CD4-positive, alpha-beta T cell (primary cell): ENCODE measurements at regions not wholly inside any gene's neighbourhood (a gene's known extent, or its start where the extent isn't known, plus 50 kb on each side); places are given as distances from the start of the nearest gene placed in this dataset.

Experiments used
- ATAC-seq: fragments of 200-7000 bp; cut with Tn5 transposase; one replicate; pipeline ENCODE4 v1.10.0; 2022; ENCODE audit warnings: mild to moderate bottlenecking; ENCODE audit not compliant: poor library complexity
- CTCF ChIA-PET: fragments of 350-600 bp; sonication (Branson Sonifier 250); formaldehyde crosslinking; loops from one replicate; lab custom pipeline; 2021; ENCODE audit warnings: antibody characterized with exemption, inconsistent platforms; lab: Charles Lee
- POLR2A ChIA-PET: fragments of 350-600 bp; sonication (Branson Sonifier 250); formaldehyde crosslinking; loops from one replicate; lab custom pipeline; 2021; ENCODE audit warnings: antibody characterized with exemption, inconsistent platforms; lab: Charles Lee
- DNase-seq, 14 experiments: peaks; one replicate each; pipeline ENCODE4 v3.0.0-alpha.2; 2013 to 2020; ENCODE audit warnings: mixed read lengths in 2 of 14
- H3K27ac ChIP-seq, 2 donors: one replicate each; pipeline versions ENCODE4 v1.5.1 to v1.7.0; 2013; ENCODE audit warnings: low read length in 2 of 2, low read depth in 1 of 2, mild to moderate bottlenecking in 1 of 2
- H3K27me3 ChIP-seq, 2 experiments: 1 replicate in 1 of 2; 2 replicates in 1 of 2; pipeline versions ENCODE4 v1.6.1 to v1.7.0; 2013; ENCODE audit warnings: low read length in 2 of 2, control low read depth in 1 of 2, mild to moderate bottlenecking in 1 of 2, moderate library complexity in 1 of 2; ENCODE audit not compliant: insufficient read depth in 2 of 2, control insufficient read depth in 1 of 2
- H3K36me3 ChIP-seq: one replicate; pipeline ENCODE4 v1.6.1; 2013; ENCODE audit warnings: low read length, control low read depth; ENCODE audit not compliant: insufficient read depth
- H3K4me1 ChIP-seq: one replicate; pipeline ENCODE4 v1.6.1; 2013; ENCODE audit warnings: low read length, control low read depth; ENCODE audit not compliant: insufficient read depth
- H3K4me3 ChIP-seq: one replicate; pipeline ENCODE4 v1.5.1; 2013; ENCODE audit warnings: mild to moderate bottlenecking, low read length, moderate library complexity
- H3K9me3 ChIP-seq, 2 experiments: 1 replicate in 1 of 2; 2 replicates in 1 of 2; pipeline versions ENCODE4 v1.6.1 to v1.7.0; 2013; ENCODE audit warnings: low read length in 2 of 2, mild to moderate bottlenecking in 2 of 2, control low read depth in 1 of 2, moderate library complexity in 1 of 2; ENCODE audit not compliant: control insufficient read depth in 1 of 2, insufficient read depth in 1 of 2
- H3K27ac Mint-ChIP-seq: one replicate; pipeline ENCODE4 v1.8.0; 2020; ENCODE audit warnings: mixed read lengths
- H3K27me3 Mint-ChIP-seq: one replicate; pipeline ENCODE4 v1.8.0; 2021; ENCODE audit warnings: mixed read lengths
- H3K36me3 Mint-ChIP-seq: one replicate; pipeline ENCODE4 v1.8.0; 2021; ENCODE audit warnings: low read depth, mixed read lengths
- H3K4me1 Mint-ChIP-seq: one replicate; pipeline ENCODE4 v1.8.0; 2021; ENCODE audit warnings: low read depth, mixed read lengths
- H3K4me3 Mint-ChIP-seq: one replicate; pipeline ENCODE4 v1.8.0; 2020; ENCODE audit warnings: mild to moderate bottlenecking, mixed read lengths
- H3K9me3 Mint-ChIP-seq: one replicate; pipeline ENCODE4 v1.8.0; 2020; ENCODE audit warnings: mixed read lengths
- intact Hi-C, 2 experiments: fragments of 100-400 bp; cut with DNase I in 1 of 2; cut with micrococcal nuclease in 1 of 2; formaldehyde crosslinking; loops; one replicate each; pipeline versions ENCODE4 v1.15.1 to v1.9.0; 2023 to 2025; cut with DNase I, micrococcal nuclease
- TF ChIP-seq, protein P1 (sequence below): fragments of 200-600 bp; IDR thresholded peaks from one replicate; pipeline ENCODE4 v1.8.0; 2022; ENCODE audit warnings: antibody characterized with exemption, mild to moderate bottlenecking

DNA sequence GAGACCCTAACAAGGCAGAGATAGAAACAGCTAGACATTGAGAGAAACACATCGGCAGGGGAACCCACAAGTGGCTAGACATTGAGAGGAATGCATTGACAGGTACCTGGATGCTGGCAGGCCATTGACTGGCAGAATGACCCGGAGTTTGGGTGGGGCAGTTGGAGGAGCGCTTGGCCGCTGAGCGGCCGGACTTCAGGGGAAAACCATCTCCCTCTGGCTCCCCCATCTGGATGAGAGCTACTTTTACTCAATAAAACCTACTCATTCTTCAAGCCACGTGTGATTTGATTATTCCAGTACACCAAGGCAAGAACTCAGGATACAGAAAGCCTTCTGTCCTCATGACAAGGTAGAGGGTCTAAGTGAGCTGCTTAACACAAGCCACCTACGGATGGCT is 473.4 kb downstream of the SLITRK5 start:
- Histone ChIP-seq H3K36me3 (no peaks in the 10 kb centered on the region), H3K4me3 (no peak overlapping the region), H3K27ac (no peak overlapping the region), H3K9me3 (peaks cover 0 to 9% of the 10 kb centered on the region in 2 experiments), H3K27me3 (no peaks in the 10 kb centered on the region), H3K4me1 (no peaks in the 10 kb centered on the region)
- H3K27me3 Mint-ChIP-seq, result no peaks in the 10 kb centered on the region
- no peak for DNase-seq
- no peak overlapping the region for H3K4me3 Mint-ChIP-seq
- no peaks in the 10 kb centered on the region for H3K4me1 Mint-ChIP-seq
- no peak overlapping the region for H3K27ac Mint-ChIP-seq
- intact Hi-C loops, result no loop called here
- no peak for ATAC-seq
- CTCF ChIA-PET, result no interaction called here
- no peaks in the 10 kb centered on the region for H3K36me3 Mint-ChIP-seq
- H3K9me3 Mint-ChIP-seq, result peaks cover 4% of the 10 kb centered on the region
- POLR2A ChIA-PET, result no interaction called here
- TF ChIP-seq, protein P1, sequence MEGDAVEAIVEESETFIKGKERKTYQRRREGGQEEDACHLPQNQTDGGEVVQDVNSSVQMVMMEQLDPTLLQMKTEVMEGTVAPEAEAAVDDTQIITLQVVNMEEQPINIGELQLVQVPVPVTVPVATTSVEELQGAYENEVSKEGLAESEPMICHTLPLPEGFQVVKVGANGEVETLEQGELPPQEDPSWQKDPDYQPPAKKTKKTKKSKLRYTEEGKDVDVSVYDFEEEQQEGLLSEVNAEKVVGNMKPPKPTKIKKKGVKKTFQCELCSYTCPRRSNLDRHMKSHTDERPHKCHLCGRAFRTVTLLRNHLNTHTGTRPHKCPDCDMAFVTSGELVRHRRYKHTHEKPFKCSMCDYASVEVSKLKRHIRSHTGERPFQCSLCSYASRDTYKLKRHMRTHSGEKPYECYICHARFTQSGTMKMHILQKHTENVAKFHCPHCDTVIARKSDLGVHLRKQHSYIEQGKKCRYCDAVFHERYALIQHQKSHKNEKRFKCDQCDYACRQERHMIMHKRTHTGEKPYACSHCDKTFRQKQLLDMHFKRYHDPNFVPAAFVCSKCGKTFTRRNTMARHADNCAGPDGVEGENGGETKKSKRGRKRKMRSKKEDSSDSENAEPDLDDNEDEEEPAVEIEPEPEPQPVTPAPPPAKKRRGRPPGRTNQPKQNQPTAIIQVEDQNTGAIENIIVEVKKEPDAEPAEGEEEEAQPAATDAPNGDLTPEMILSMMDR, result no peak

DNA sequence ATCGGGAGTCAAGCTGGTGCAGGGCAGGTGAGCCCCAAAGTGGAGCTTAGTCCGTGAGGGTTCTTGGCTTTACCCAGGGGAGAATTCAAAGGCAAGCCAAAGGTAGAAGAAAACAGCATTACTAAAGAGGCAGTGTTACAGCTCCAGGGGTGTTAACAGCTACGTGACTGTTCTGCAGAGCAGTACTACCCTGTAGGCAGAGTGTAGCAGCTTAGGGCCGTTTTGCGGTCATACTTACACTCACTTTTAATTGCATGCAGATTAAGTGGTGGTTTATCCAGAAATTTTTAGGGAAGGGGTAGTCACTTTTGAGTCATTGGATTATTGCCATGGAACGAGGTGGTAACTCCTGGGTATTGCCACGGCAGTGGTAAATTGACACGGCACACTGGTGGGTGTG is 482.2 kb downstream of the SLITRK5 start:
- intact Hi-C loops, result no loop called here
- Mint-ChIP-seq H3K9me3 (peaks cover 2% of the 10 kb centered on the region), H3K27me3 (no peaks in the 10 kb centered on the region), H3K4me3 (no peak overlapping the region), H3K36me3 (no peaks in the 10 kb centered on the region), H3K27ac (no peak overlapping the region), H3K4me1 (no peaks in the 10 kb centered on the region)
- DNase-seq (no peak), ATAC-seq (no peak)
- no peaks in the 10 kb centered on the region for H3K36me3 ChIP-seq
- POLR2A ChIA-PET, result no interaction called here
- CTCF ChIA-PET, result no interaction called here
- H3K4me1 ChIP-seq, result no peaks in the 10 kb centered on the region
- H3K4me3 ChIP-seq, result no peak overlapping the region
- H3K9me3 ChIP-seq, result peaks cover 0 to 11% of the 10 kb centered on the region in 2 experiments
- no peak overlapping the region for H3K27ac ChIP-seq
- H3K27me3 ChIP-seq, result no peaks in the 10 kb centered on the region
- TF ChIP-seq, protein P1, result no peak

DNA sequence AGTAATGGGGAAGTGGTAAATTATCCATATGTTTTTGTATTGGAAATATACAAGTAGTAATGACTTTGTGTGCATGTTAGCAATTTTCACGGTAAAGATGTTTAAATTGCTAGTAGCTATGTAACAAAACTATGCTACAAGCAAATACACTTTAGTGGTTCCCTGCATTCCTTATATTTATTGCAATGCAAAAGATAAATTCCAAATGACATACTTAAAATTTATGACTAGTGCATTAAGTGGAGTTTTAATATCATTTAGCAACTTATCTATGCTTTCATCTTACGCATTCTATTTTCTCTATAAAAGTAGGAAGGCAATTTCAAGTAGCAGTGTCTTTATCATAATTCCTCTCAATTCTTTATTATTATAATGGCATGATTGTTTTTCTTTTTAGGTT is 482.8 kb downstream of the SLITRK5 start:
- Mint-ChIP-seq H3K4me3 (no peak overlapping the region), H3K4me1 (no peaks in the 10 kb centered on the region), H3K36me3 (no peaks in the 10 kb centered on the region), H3K27ac (no peak overlapping the region), H3K9me3 (peaks cover 2% of the 10 kb centered on the region), H3K27me3 (no peaks in the 10 kb centered on the region)
- TF ChIP-seq, protein P1, result no peak
- Histone ChIP-seq H3K4me3 (no peak overlapping the region), H3K36me3 (no peaks in the 10 kb centered on the region), H3K27ac (no peak overlapping the region), H3K4me1 (no peaks in the 10 kb centered on the region), H3K9me3 (peaks cover 0 to 11% of the 10 kb centered on the region in 2 experiments), H3K27me3 (no peaks in the 10 kb centered on the region)
- intact Hi-C loops, result no loop called here
- DNase-seq (no peak), ATAC-seq (no peak)
- ChIA-PET POLR2A (no interaction called here), CTCF (no interaction called here)
